Hematopoietic multipotent progenitor cell treated with erythropoietin and hydrocortisone succinate and interleukin-3 and kit ligand, for 4 days (in vitro differentiated cells): ENCODE measurements at regions not wholly inside any gene's neighbourhood (a gene's known extent, or its start where the extent isn't known, plus 50 kb on each side); places are given as distances from the start of the nearest gene placed in this dataset.
"Not testable (repeated sequence)": the region's sequence is repeated elsewhere in the genome, so short reads cannot be mapped to it uniquely, and the experiment has no call there.

Experiments
- DNase-seq: peaks from one replicate; pipeline ENCODE4 v3.0.0-alpha.2; 2015

GRCh38 chr5:82635561-82636288 is 357.6 kb upstream of the RPS23 start:
- no peak for DNase-seq

- DNase-seq, result no peak
These were observed 350.3 kb upstream of the RPS23 start for GRCh38 chr5:82628364-82628910.

DNA sequence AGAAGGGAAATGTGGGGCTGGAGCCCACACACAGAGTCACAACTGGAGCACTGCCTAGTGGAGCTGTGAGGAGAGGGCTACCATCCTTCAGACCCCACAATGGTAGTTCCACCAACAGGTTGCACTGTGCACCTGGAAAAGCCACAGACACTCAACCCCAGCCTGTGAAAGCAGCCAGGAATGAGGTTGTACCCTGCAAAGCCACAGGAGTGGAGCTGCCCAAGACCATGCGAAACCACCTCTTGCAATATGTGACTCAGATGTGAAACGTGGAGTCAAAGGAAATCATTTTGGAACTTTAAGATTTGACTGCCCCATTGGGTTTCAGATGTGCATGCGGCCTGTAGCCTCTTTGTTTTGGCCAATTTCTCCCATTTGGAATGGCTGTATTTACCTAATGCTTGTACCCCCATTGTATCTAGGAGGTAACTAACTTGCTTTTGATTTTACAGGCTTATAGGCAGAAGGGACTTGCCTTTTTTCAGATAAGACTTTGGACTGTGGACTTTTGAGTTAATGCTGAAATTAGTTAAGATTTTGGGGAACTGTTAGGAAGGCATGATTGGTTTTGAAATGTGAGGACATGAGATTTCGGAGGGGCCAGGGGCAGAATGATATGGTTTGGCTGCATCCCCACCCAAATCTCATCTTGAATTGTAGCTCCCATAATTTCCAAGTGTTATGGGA is 348.9 kb upstream of the RPS23 start:
- DNase-seq, result not testable (repeated sequence)

DNA sequence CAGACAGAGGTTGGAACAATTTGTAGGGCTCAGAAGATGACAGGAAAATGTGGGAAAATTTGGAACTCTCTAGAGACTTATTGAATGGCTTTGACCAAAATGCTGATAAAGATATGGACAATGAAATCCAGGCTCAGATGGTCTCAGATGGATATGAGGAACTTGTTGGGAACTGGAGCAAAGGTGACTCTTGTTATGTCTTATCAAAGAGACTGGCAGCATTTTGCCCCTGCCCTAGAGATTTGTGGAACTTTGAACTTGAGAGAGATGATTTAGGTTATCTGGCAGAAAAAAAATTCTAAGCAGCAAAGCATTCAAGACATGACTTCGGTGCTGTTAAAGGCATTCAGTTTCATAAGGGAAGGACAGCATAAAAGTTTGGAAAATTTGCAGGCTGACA is 347.9 kb upstream of the RPS23 start:
- DNase-seq, result not testable (repeated sequence)

- DNase-seq, result no peak
These were observed 345.9 kb upstream of the RPS23 start for GRCh38 chr5:82624062-82624461.

DNA sequence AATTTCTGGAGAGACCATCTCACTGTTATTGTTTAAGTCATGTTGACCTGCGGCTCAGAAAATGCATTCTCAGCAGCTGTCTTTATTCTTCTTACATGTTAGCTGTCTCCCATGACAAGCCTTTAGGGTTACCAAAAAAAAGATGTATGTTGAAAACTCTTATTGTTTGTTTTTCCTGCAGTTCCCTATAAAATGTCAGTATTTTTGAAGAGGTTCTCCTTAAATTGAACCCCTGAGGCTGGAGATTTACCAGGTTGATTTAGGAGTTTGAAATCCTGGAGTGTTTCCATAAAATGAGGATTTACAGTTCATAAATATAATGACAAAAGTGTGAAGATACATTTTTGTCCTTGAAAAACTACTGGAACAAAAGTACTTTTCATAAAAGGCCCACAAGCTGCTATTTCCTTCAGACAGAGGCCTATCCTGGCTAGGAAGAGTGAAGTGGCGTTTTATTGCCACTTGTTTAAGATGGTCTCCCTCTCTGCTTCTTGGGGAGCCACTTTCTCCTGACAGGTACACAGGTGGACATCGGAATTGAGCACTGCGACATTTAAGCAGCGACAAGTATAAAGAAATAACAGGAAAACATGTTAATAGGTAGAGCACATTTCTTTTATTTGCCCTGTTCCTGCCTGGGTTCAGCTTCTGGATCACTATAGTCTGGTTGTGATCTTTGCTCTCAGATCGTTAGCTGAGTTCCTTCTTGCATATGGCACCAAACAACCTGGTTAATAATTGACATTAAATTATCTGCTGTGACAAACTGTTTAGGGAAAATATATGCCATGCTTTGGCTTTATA is 344.8 kb upstream of the RPS23 start:
- DNase-seq, result no peak

DNA sequence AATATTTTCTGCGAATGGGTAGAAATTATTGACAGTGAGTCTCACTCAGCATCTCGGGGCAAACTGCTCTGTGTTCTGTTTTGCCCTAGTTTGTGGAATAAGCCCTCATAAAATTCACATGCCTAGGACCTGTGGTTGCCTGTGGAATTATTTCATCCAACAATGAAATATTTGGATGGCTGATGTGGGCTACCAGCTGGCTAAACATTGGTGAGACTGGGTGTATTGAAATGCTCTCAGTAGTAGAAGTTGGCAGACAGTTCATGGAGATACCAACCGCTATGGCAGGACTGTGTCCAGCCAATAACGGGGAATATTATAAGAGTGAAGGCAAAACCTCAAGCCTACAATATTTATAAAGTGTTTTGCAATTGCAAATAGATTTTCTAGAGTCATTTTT is 344.1 kb upstream of the RPS23 start:
- no peak for DNase-seq

GRCh38 chr5:82620957-82621600 is 342.9 kb upstream of the RPS23 start:
- DNase-seq, result no peak

DNA sequence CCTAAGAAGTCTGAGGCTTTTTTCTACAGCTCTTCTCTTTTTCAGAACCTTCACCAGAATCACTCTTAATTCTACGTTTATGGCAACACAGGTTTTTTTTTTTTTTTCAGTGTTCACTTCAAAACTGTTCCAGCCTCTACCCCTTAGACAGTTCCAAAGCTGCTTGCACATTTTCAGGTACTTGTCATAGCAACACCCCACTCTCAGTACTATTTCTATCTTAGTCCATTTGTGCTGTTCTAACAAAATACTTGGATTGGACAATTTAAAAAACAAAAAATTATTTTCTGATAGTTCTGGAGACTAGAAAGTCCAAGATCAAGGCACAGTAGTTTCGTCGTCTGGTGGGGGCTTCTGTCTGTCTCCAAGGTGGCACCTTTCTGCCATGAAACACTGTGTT is 340.9 kb upstream of the RPS23 start:
- no peak for DNase-seq

DNA sequence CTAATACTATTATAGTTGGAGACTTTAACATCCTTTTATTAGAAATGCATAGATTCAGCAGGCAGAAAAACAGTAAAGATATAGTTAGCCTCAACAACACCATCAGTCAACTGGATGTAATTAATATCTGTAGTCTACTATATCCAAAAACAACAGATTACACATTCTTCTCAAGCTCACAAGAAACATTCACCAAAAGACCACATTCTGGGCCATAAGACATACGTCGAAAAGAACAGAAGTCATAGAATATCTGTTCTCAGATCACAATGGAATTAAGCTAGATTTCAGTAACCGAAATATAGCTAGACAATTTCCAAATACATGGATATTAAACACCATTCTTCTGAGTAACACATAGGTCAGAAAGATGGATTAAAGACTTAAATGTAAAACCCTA is 336.6 kb upstream of the RPS23 start:
- no peak for DNase-seq

DNA sequence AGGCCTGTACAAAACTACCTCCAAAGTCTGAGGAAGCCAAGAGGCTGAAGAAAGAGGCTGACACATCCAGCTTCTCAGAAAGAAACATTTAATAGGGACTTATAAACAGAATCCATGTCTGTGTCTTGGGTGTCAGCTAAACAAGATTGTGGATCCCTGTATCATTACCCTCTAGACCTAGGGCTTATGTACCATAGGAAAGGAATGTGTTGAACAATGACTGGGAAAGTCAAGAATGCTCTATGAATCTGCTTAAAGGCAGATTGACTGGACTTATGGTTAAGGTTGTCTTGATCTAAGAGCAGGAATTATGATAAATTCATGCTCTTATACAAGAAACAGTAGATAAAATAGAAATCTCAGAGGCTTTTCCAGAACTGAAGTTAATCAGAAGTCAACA is 335.7 kb upstream of the RPS23 start:
- DNase-seq, result no peak

DNA sequence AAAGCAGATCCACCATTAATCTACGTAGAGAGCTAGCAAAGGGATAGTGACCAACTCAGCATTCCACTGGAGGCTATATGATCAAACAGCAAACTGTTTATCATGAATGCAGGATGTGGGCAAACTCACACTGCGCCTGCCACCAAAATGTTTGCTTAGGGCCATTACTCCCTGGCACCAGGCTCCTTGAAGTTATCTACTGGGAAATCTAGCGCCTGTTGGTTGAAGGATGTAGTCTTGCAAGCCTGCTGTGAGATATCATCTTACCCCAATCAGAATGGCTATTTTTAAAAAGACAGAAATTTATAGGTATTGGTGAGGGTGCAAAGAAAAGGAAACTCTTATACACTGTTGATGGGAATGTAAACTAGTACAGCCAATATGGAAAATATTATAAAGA is 332.5 kb upstream of the RPS23 start:
- DNase-seq, result no peak

- DNase-seq, result no peak
These were observed 327.4 kb upstream of the RPS23 start for GRCh38 chr5:82605441-82605973.

DNA sequence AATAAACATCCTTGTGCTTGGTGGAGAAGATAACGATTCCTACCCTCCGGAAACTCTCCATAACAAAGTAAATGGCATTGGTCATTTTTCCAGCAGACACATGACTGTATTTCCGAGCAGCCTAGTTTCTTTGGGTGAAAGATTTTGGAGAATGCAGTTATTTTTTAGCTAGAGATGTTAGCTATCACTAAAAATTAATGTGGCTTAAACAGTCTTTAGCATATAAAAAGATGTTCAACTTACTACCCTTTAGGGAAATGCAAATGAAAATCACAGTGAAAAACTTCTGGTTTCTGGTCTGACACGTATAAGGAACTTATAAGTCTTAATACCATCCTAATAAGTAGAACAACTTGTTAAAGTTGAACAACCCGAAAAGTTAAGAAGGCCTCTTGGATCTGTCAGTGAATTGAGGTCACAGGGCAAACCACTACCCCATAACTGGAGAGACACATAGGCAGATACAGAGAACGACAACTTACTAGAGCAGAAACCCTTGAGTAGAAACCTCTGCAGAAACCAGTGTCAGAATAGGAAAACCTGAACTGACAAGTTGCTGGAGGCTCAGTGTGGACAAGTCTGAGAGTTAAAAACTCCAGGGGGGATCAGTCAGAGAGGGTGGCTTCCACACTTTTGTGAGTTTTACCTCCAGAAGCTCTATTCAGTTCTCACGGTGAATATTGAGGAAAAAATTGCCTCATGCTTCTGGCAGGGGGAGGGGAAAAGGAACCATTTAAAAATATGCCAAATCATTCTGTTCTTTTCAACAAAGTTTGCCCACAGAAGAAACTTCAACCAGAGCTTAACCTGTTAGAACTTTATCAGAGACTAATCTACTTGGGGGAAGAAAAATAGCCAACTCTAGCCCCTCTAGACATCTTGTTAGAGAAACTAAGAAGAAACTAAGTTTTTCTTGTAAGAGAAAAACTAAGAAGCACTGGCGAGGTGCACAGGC is 325.2 kb upstream of the RPS23 start:
- DNase-seq, result no peak

GRCh38 chr5:82601861-82602260 is 323.7 kb upstream of the RPS23 start:
- no peak for DNase-seq

- DNase-seq, result no peak
These were observed 322.9 kb upstream of the RPS23 start for GRCh38 chr5:82601077-82601476.

GRCh38 chr5:82599692-82600091 is 321.5 kb upstream of the RPS23 start:
- no peak for DNase-seq

DNA sequence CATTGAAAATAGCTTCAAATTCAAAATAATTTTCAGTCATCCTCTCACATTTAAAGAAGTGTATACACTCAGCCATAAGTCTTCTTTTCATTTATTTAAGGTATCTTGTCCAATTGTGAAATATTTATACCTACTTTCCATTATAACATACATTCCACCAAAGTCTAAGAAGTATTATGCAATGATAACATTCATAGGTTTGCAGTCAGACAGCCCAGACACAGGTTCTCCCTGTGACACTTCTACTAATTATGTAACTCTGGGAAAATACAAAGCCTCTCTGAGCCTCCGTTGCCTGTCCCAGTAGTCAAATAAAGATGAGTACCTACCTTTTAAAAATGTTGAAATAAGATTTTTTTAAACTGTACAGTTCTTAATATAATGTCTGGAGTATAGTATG is 320.9 kb upstream of the RPS23 start:
- DNase-seq, result no peak

- DNase-seq, result no peak
These were observed 319.3 kb upstream of the RPS23 start for GRCh38 chr5:82597437-82597836.

DNA sequence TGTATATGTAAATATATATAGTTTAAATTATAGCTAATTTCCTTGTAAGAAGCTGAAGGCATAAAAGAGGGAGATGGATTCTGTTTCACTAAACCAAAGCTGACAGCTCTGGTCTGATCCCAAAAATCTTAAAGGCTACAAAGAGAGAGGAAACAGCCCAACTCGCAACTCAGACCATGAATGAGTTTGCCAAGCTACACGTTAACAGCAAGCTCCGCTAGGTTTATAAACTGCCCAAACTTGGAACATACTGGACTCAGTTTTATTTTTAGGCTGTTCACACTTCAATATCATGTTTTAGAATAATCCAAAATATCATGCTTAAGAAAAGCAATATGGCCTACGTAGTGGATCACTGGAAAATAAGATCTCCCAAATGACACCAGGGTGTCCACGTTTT is 318.3 kb upstream of the RPS23 start:
- no peak for DNase-seq

- no peak for DNase-seq
These were observed 317.0 kb upstream of the RPS23 start for GRCh38 chr5:82595113-82595512.

DNA sequence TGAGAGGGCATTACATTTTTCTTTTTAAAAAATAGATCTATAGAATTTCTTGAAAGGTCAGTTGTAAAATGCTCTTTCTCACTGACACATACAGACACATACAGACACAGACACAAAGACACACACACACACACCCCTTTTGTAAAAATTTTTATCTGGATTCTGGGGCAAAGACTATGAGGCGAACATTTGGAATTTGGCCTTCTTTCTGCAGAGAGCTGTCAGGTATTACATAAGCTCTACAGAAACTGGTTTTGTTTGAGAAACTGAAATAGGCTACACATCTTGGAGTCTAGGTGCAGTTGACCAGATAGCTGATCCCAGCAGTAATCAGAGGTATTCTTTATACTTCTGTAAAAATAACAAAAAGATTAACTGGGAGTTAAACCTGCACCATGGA is 315.9 kb upstream of the RPS23 start:
- no peak for DNase-seq
